ENCODE measurements at regions not wholly inside any gene's neighbourhood (a gene's known extent, or its start where the extent isn't known, plus 50 kb on each side); places are given as distances from the start of the nearest gene placed in this dataset.

DNA sequence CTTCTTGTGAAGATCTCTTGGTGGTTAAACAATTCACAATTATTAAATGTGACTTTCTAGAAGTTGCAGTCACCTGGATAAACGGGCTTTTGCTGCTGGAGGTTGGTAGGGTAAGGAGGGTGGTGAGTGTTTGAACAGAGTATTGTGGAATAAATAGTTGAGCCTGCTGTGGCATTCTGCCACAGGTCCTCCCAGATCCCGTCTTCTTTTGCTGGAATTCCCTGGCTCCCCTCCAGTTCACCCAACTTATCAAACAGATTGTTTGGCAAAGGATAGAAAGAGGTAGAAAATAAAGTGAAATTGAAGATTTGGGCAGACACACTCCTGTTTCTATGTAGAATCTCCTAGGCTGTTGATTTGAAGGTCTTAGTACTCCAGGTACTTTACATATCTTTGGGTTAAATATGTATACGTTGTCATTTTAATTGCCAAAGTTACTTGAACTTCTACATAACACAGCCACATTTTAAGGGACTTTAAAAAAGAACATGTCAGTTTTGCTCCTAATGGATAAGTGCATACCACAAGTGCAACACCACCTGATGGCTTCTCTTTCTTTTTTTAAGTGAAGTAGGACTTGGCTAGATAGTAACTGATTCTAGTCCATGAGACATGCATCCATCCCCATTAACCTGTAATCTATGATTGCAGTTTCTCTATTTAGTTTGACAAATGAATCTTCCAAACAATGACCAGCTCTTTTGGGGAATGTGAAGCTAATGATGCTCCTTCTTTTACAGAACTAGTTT lies 83.0 kb downstream of the ARL4A start:
- peak in 3 of 5 donors; percentile 28 to 36 (median 31) for DNase-seq
- H3K27me3 ChIP-seq = no peaks in the 10 kb centered on the region
- ATAC-seq = peak in 3 of 4 donors; percentile 49 to 53 (median 50)
- no peaks in the 10 kb centered on the region for H3K36me3 ChIP-seq
- peak overlapping the region in 3 of 12 donors; percentile 4 to 52 (median 52) for H3K27ac ChIP-seq
- peaks cover 0 to 17% (median 0%) of the 10 kb centered on the region in 12 donors for H3K9me3 ChIP-seq
- TF ChIP-seq, protein P1, sequence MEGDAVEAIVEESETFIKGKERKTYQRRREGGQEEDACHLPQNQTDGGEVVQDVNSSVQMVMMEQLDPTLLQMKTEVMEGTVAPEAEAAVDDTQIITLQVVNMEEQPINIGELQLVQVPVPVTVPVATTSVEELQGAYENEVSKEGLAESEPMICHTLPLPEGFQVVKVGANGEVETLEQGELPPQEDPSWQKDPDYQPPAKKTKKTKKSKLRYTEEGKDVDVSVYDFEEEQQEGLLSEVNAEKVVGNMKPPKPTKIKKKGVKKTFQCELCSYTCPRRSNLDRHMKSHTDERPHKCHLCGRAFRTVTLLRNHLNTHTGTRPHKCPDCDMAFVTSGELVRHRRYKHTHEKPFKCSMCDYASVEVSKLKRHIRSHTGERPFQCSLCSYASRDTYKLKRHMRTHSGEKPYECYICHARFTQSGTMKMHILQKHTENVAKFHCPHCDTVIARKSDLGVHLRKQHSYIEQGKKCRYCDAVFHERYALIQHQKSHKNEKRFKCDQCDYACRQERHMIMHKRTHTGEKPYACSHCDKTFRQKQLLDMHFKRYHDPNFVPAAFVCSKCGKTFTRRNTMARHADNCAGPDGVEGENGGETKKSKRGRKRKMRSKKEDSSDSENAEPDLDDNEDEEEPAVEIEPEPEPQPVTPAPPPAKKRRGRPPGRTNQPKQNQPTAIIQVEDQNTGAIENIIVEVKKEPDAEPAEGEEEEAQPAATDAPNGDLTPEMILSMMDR (IDR thresholded peaks at IDR 0.05) = no peak
- TF ChIP-seq POLR2A (IDR thresholded peaks at IDR 0.05) = no peak
- no peak overlapping the region for H3K4me3 ChIP-seq
- intact Hi-C loops (cut with DNase I) = loop anchor here in 4 of 10 donors (5.0 to 10.0 kb wide), 2 partner anchors 83 to 86 kb away; partner anchors contain the start of gene ARL4A (in 4 of the 4)
- H3K4me1 ChIP-seq = peaks cover 0 to 31% (median 18%) of the 10 kb centered on the region in 12 donors
- whole genome bisulfite sequencing, 4 donors = 17 to 24% (median 20%) methylated on average over 3 of the region's 3 CpGs

DNA sequence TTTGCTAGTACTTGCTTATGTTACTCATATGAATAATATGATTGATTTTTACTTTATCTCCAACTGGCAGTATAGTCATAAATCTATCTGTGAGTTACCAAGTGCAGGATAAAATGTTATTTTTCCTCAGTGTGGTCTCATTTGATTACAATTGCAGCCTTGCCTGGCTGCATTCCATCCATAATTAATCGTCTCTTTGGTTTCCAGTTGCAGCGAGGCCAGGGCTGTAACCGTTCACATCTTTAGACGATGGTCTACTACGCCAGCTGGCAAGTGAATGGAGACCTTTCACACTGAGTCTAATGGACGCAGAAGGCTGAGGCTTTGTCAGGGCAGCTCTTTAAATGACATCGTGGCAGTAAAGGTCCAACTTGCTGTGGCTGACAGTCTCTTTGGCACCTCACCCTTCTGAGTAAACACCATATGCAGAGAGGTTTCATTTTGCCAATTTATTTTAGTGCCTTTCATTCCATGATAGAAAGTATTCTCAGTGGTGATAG lies 84.0 kb downstream of the ARL4A start:
- Histone ChIP-seq H3K36me3 (no peaks in the 10 kb centered on the region), H3K9me3 (peaks cover 0 to 17% (median 0%) of the 10 kb centered on the region in 12 donors)
- intact Hi-C loops (cut with DNase I) = loop anchor here in 4 of 10 donors (5.0 to 10.0 kb wide), 2 partner anchors 84 to 87 kb away; partner anchors contain the start of gene ARL4A (in 4 of the 4)

DNA sequence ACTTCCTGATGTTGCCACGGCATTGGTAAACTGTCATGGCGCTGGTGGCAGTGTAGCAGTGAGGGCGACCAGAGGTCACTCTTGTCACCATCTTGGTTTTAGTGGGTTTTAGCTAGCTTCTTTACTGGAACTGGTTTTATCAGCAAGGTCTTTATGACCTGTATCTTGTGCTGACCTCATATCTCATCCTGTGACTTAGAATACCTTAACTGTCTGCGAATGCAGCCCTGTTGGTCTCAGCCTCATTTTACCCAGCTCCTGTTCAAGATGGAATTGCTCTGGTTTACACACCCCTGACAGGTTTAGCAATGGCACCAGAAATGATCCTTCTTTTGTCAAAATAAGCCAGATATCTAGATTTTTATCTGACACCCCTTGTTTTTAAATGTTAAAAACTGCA lies 85.3 kb downstream of the ARL4A start:
- Histone ChIP-seq H3K9me3 (peaks cover 0 to 17% (median 0%) of the 10 kb centered on the region in 12 donors), H3K4me3 (no peak overlapping the region), H3K36me3 (no peaks in the 10 kb centered on the region), H3K27ac (no peak overlapping the region), H3K27me3 (no peaks in the 10 kb centered on the region), H3K4me1 (peaks cover 0 to 31% (median 18%) of the 10 kb centered on the region in 12 donors)
- WGBS, 4 donors = 94 to 99% (median 97%) methylated on average over 4 of the region's 4 CpGs
- DNase-seq = no peak
- ATAC-seq = no peak
- no peak for TF ChIP-seq POLR2A (IDR thresholded peaks at IDR 0.05)
- TF ChIP-seq, protein P1 (IDR thresholded peaks at IDR 0.05) = no peak
- intact Hi-C loops (cut with DNase I) = loop anchor here in 4 of 10 donors (5.0 to 10.0 kb wide), 2 partner anchors 85 to 88 kb away; partner anchors contain the start of gene ARL4A (in 4 of the 4)

More for the DNA sequence above, 84.0 kb downstream of the ARL4A start:
- WGBS, 4 donors = 1 to 14% (median 9%) methylated on average over 7 of the region's 7 CpGs
- no peaks in the 10 kb centered on the region for H3K27me3 ChIP-seq
- peak overlapping the region in 10 of 12 donors; percentile 6 to 52 (median 37) for H3K27ac ChIP-seq
- H3K4me3 ChIP-seq = peak overlapping the region in 9 of 12 donors; percentile 1 to 35 (median 14)
- TF ChIP-seq POLR2A (IDR thresholded peaks at IDR 0.05) = no peak
- TF ChIP-seq, protein P1 (IDR thresholded peaks at IDR 0.05) = no peak
- ATAC-seq (peak; percentile 71 to 97 (median 92)), DNase-seq (peak in 4 of 5 donors; percentile 24 to 61 (median 46))
- H3K4me1 ChIP-seq = peaks cover 0 to 31% (median 18%) of the 10 kb centered on the region in 12 donors

DNA sequence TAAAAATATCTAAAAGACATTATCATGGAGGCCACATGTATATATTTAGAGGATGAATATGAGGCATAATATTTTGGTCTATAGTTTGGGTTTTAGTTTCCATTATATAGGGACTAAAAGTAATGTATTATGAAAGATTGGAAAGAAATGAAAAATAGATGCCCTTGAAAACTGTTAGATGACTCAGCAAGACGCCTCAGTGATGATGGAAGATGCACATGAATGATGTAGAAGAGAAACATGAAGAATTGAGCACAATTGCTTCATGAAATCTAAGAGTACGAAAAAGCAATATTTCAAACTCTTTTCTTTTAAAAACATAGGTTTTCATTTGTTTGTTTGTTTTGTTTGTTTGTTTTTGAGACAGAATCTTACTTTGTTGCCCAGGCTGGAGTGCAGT lies 89.8 kb downstream of the ARL4A start:
- no peak overlapping the region for H3K27ac ChIP-seq
- no peaks in the 10 kb centered on the region for H3K36me3 ChIP-seq
- H3K4me3 ChIP-seq = no peak overlapping the region
- no peaks in the 10 kb centered on the region for H3K4me1 ChIP-seq
- DNase-seq = no peak
- WGBS, 4 donors = 92 to 98% (median 94%) methylated on average over 2 of the region's 2 CpGs
- peaks cover 0 to 17% (median 0%) of the 10 kb centered on the region in 12 donors for H3K9me3 ChIP-seq
- intact Hi-C loops (cut with DNase I) = loop anchor here in 2 of 10 donors (5.0 to 10.0 kb wide), 2 partner anchors 90 to 92 kb away; partner anchors contain the start of gene ARL4A (in 2 of the 2)
- TF ChIP-seq, protein P1 (IDR thresholded peaks at IDR 0.05) = no peak
- no peak for TF ChIP-seq POLR2A (IDR thresholded peaks at IDR 0.05)
- no peaks in the 10 kb centered on the region for H3K27me3 ChIP-seq
- no peak for ATAC-seq

Measured in heart left ventricle (tissue), 16 donors.